Testis (tissue), 2 donors: ENCODE measurements at regions not wholly inside any gene's neighbourhood (a gene's known extent, or its start where the extent isn't known, plus 50 kb on each side); places are given as distances from the start of the nearest gene placed in this dataset.

Experiments used
- POLR2A ChIP-seq: fragments of 450-650 bp; IDR thresholded peaks from one replicate; pipeline ENCODE4 v1.6.1; 2017; ENCODE audit warnings: antibody characterized with exemption, mild to moderate bottlenecking, moderate library complexity
- TF ChIP-seq, protein P1 (sequence below), 3 experiments: fragments of 450-650 bp in 2 of 3; fragments of 200-600 bp in 1 of 3; sonication (generic) in 1 of 3; IDR thresholded peaks; one replicate each; pipeline ENCODE4 v1.5.1; 2016 to 2019; ENCODE audit warnings: antibody characterized with exemption in 3 of 3, mild to moderate bottlenecking in 2 of 3, moderate library complexity in 1 of 3

DNA sequence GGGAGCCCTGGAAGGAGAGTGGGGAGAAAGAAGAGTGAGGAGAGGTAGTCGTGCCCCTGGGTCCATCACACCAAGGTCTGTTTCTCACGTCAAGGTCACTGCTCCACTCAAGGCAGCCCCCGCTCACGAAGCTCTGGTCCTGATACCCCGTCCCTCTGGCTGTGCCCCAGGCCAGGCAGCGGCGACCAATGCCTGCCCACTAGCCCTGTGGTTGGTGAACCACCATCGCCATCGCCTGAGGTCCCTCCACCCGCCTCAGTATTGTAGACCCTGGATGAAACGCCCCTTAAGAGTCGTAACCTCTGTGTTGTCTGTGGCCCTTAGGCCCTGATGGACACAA lies 378.3 kb upstream of the MYT1L start:
- TF ChIP-seq, protein P1, sequence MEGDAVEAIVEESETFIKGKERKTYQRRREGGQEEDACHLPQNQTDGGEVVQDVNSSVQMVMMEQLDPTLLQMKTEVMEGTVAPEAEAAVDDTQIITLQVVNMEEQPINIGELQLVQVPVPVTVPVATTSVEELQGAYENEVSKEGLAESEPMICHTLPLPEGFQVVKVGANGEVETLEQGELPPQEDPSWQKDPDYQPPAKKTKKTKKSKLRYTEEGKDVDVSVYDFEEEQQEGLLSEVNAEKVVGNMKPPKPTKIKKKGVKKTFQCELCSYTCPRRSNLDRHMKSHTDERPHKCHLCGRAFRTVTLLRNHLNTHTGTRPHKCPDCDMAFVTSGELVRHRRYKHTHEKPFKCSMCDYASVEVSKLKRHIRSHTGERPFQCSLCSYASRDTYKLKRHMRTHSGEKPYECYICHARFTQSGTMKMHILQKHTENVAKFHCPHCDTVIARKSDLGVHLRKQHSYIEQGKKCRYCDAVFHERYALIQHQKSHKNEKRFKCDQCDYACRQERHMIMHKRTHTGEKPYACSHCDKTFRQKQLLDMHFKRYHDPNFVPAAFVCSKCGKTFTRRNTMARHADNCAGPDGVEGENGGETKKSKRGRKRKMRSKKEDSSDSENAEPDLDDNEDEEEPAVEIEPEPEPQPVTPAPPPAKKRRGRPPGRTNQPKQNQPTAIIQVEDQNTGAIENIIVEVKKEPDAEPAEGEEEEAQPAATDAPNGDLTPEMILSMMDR (IDR thresholded peaks at IDR 0.05): no peak
- TF ChIP-seq POLR2A: no peak
